HCT116 (cell line): ENCODE measurements at regions not wholly inside any gene's neighbourhood (a gene's known extent, or its start where the extent isn't known, plus 50 kb on each side); places are given as distances from the start of the nearest gene placed in this dataset.

Experiments
- ATAC-seq: fragments of 200-7000 bp; cut with Tn5 transposase; 2 replicates; pipeline ENCODE4 v1.9.1; 2020; ENCODE audit warnings: mild to moderate bottlenecking, moderate library complexity
- BruUV-seq: library from RNA; stranded (reverse); fragments of 400-500 nt; replicated peaks from 2 replicates; lab custom pipeline; 2021; lab: Mats Ljungman, UMichigan
- CTCF ChIA-PET: fragments of 300-600 bp; sonication (Branson Sonifier 250); formaldehyde crosslinking; loops from one replicate; lab custom pipeline; 2021; ENCODE audit warnings: antibody characterized with exemption; lab: Charles Lee
- POLR2A ChIA-PET: fragments of 300-600, 350-600 bp; sonication (Branson Sonifier 250); formaldehyde crosslinking; loops from one replicate; lab custom pipeline; 2021; ENCODE audit warnings: antibody characterized with exemption; lab: Charles Lee
- RAD21 ChIA-PET, 2 experiments: fragments of 300-600 bp; sonication (Branson Sonifier 250); formaldehyde crosslinking; loops; one replicate each; lab custom pipeline; 2023; ENCODE audit warnings: low total read pairs in 2 of 2; ENCODE audit not compliant: uncharacterized antibody in 2 of 2, unreplicated experiment in 2 of 2, low non-redundant PET in 1 of 2; lab: Charles Lee
- DNase-seq: peaks from one replicate; pipeline ENCODE4 v3.0.0-alpha.2; 2010; ENCODE audit warnings: low read depth, low spot score
- H2AFZ ChIP-seq: fragments of 200-600 bp; shearing (Covaris generic), sonication (generic); 2 replicates; pipeline ENCODE4 v1.6.1; 2017; ENCODE audit warnings: low read depth, mixed run types, mixed read lengths, antibody characterized with exemption, low read length; ENCODE audit not compliant: poor library complexity, severe bottlenecking
- H3K27ac ChIP-seq: 2 replicates; pipeline ENCODE4 v1.5.1; 2012; ENCODE audit warnings: low read depth, low read length
- H3K27me3 ChIP-seq: fragments of 200-600 bp; sonication (generic); 2 replicates; pipeline ENCODE4 v1.6.1; 2016; ENCODE audit warnings: mixed run types, low read length, mixed read lengths; ENCODE audit not compliant: insufficient read depth
- H3K36me3 ChIP-seq, 2 experiments: fragments of 200-500 bp in 1 of 2; fragments of 200-600 bp in 1 of 2; sonication (Bioruptor generic) in 1 of 2; sonication (generic) in 1 of 2; 2 replicates each; pipeline versions ENCODE4 v1.5.1 to v1.6.1; 2014 to 2016; ENCODE audit warnings: low read length in 2 of 2, inconsistent platforms in 1 of 2, mixed read lengths in 1 of 2, mixed run types in 1 of 2; ENCODE audit not compliant: insufficient read depth in 2 of 2, control insufficient read depth in 1 of 2
- H3K4me1 ChIP-seq, 2 experiments: fragments of 200-600 bp in 1 of 2; sonication (generic) in 1 of 2; 2 replicates each; pipeline versions ENCODE4 v1.5.1 to v1.6.1; 2012 to 2017; ENCODE audit warnings: low read length in 2 of 2, inconsistent platforms in 1 of 2, mild to moderate bottlenecking in 1 of 2, mixed read lengths in 1 of 2, mixed run types in 1 of 2, moderate library complexity in 1 of 2; ENCODE audit not compliant: insufficient read depth in 2 of 2, control insufficient read depth in 1 of 2
- H3K4me2 ChIP-seq: fragments of 200-600 bp; sonication (generic); 2 replicates; pipeline ENCODE4 v1.6.1; 2017; ENCODE audit warnings: mixed run types, low read length, mixed read lengths
- H3K4me3 ChIP-seq, 2 experiments: fragments of 200-600 bp in 1 of 2; sonication (generic) in 1 of 2; replicated peaks in 1 of 2; 2 replicates each; pipeline ENCODE4 v1.5.1; 2011 to 2016; ENCODE audit warnings: low read length in 2 of 2, control low read depth in 1 of 2, low read depth in 1 of 2, mild to moderate bottlenecking in 1 of 2, mixed read lengths in 1 of 2, mixed run types in 1 of 2
- H3K79me2 ChIP-seq: fragments of 200-600 bp; sonication (generic); 2 replicates; pipeline ENCODE4 v1.6.1; 2017; ENCODE audit warnings: mild to moderate bottlenecking, mixed run types, low read length, moderate library complexity, mixed read lengths; ENCODE audit not compliant: insufficient read depth
- H3K9ac ChIP-seq: fragments of 200-600 bp; sonication (generic); 2 replicates; pipeline ENCODE4 v1.6.1; 2016; ENCODE audit warnings: low read length, mixed read lengths
- H3K9me2 ChIP-seq: fragments of 200-600 bp; sonication (generic), shearing (Covaris generic); 2 replicates; pipeline ENCODE4 v1.6.1; 2017; ENCODE audit warnings: mixed run types, mild to moderate bottlenecking, moderate library complexity; ENCODE audit not compliant: insufficient read depth
- H3K9me3 ChIP-seq, 2 experiments: fragments of 200-500 bp in 1 of 2; fragments of 200-600 bp in 1 of 2; sonication (Bioruptor generic) in 1 of 2; sonication (generic) in 1 of 2; 2 replicates each; pipeline ENCODE4 v1.6.1; 2014 to 2017; ENCODE audit warnings: low read length in 2 of 2, mixed read lengths in 2 of 2, inconsistent platforms in 1 of 2, low read depth in 1 of 2, mild to moderate bottlenecking in 1 of 2, mixed run types in 1 of 2, moderate library complexity in 1 of 2; ENCODE audit not compliant: control insufficient read depth in 1 of 2, insufficient read depth in 1 of 2
- H4K20me1 ChIP-seq: fragments of 200-600 bp; sonication (generic), shearing (Covaris generic); 2 replicates; pipeline ENCODE4 v1.6.1; 2017; ENCODE audit warnings: mixed run types, mild to moderate bottlenecking, moderate library complexity; ENCODE audit not compliant: insufficient read depth
- EZH2 ChIP-seq: fragments of 200-600 bp; sonication (generic); IDR thresholded peaks from 2 replicates; pipeline ENCODE4 v1.6.1; 2017; ENCODE audit warnings: antibody characterized with exemption, mixed run types
- EZH2phosphoT487 ChIP-seq: fragments of 200-600 bp; IDR thresholded peaks from 2 replicates; pipeline ENCODE4 v1.6.1; 2018; ENCODE audit warnings: antibody characterized with exemption, borderline replicate concordance
- RAD21 ChIP-seq: IDR thresholded peaks from 2 replicates; pipeline ENCODE4 v1.6.1; 2012; ENCODE audit warnings: low read depth, mild to moderate bottlenecking
- SRF ChIP-seq: IDR thresholded peaks from 2 replicates; pipeline ENCODE4 v1.6.1; 2012; ENCODE audit warnings: low read depth
- intact Hi-C: fragments of 100-400 bp; cut with micrococcal nuclease; formaldehyde crosslinking; loops from 2 replicates; pipeline ENCODE4 v1.10.0; 2022

DNA sequence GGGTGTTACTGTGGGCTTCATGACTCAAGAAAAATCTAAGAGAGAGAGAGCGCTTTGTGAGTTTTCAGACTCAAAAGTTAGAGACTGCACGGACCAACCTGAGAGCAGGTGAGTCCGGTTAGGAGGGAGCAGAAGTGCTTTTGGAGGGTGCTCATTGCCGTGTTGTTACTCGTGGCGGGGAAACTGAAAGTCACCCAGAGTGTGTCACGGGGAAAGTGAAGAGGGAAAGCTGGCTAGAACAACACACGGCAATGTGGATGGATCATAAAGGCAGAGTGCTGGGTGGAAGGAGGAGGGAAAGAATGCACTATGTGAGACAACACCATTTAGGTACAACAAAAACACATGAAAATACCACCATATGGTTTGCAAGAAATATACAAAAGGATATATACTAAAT is 112.3 kb downstream of the BDH1 start:
- DNase-seq (no peak), ATAC-seq (no peak)
- ChIA-PET CTCF (no interaction called here), RAD21 (no interaction called here), POLR2A (interaction anchor here (0.5 kb wide), 1 partner anchor 1407 kb away, joined by 3 read pairs; no protein-coding TSS in a partner anchor)
- H3K27ac ChIP-seq: no peak overlapping the region
- H3K79me2 ChIP-seq: no peaks in the 10 kb centered on the region
- H3K9me2 ChIP-seq: no peaks in the 10 kb centered on the region
- no peaks in the 10 kb centered on the region for H4K20me1 ChIP-seq
- H3K27me3 ChIP-seq: no peaks in the 10 kb centered on the region
- no peak overlapping the region for H3K4me2 ChIP-seq
- no peaks in the 10 kb centered on the region for H3K9me3 ChIP-seq
- no peak overlapping the region for H2AFZ ChIP-seq
- H3K4me1 ChIP-seq: no peaks in the 10 kb centered on the region
- no peak overlapping the region for H3K9ac ChIP-seq
- BruUV-seq: no TSS peak
- TF ChIP-seq EZH2: no peak
- H3K36me3 ChIP-seq: no peaks in the 10 kb centered on the region
- no peak overlapping the region for H3K4me3 ChIP-seq
- intact Hi-C loops: no loop called here

DNA sequence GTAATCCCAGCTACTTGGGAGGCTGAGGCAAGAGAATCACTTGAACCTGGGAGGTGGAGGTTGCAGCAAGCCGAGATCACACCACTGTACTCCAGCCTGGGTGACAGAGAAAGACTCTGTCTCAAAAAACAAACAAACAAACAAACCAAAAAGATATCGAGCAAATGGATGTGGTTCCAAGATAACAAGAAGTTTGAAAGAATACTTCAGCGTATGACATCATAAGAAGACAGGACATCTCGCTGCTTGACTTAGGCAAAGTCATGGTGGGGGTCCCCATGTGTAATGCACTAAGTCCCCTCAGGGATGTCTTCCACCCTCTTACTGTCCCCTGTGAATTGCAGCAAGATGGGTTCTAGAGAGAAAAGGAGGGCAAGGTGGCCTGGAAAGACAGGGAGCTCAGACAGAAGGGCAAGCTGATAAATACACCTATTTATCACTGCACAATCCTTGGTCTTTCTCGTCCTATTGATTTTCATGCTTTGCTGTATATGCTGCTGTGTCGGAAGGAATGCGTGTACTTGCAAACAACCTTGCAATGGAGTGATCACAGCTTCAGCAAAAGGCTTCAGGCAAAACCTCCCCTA is 115.0 kb downstream of the BDH1 start:
- Histone ChIP-seq H2AFZ (no peak overlapping the region), H3K9ac (no peak overlapping the region), H3K27ac (no peak overlapping the region), H3K9me2 (no peaks in the 10 kb centered on the region), H3K27me3 (no peaks in the 10 kb centered on the region), H3K9me3 (no peaks in the 10 kb centered on the region), H3K4me1 (no peaks in the 10 kb centered on the region), H4K20me1 (no peaks in the 10 kb centered on the region), H3K36me3 (no peaks in the 10 kb centered on the region), H3K79me2 (no peaks in the 10 kb centered on the region), H3K4me2 (no peak overlapping the region), H3K4me3 (no peak overlapping the region)
- intact Hi-C loops: no loop called here
- ChIA-PET RAD21 (no interaction called here), POLR2A (no interaction called here), CTCF (no interaction called here)
- no TSS peak for BruUV-seq
- no peak for TF ChIP-seq EZH2phosphoT487
- no peak for TF ChIP-seq RAD21
- no peak for TF ChIP-seq SRF
- DNase-seq (no peak), ATAC-seq (no peak)
